Activated naive CD4-positive, alpha-beta T cell treated with anti-CD3 and anti-CD28 coated beads, Interleukin-2, amount 10 ng/mL, durations not matched to agents 7 days and 5 days (primary cell): ENCODE measurements at regions not wholly inside any gene's neighbourhood (a gene's known extent, or its start where the extent isn't known, plus 50 kb on each side); places are given as distances from the start of the nearest gene placed in this dataset.

Experiments used
- CTCF ChIA-PET: fragments of 350-600 bp; sonication (Branson Sonifier 250); formaldehyde crosslinking; loops from one replicate; lab custom pipeline; 2021; ENCODE audit warnings: antibody characterized with exemption; lab: Charles Lee
- DNase-seq: peaks from one replicate; pipeline ENCODE4 v3.0.0-alpha.2; 2020
- H3K27ac Mint-ChIP-seq: one replicate; pipeline ENCODE4 v1.8.0; 2021; ENCODE audit warnings: mild to moderate bottlenecking, moderate library complexity, mixed read lengths
- H3K27me3 Mint-ChIP-seq: one replicate; pipeline ENCODE4 v1.8.0; 2021; ENCODE audit warnings: mild to moderate bottlenecking, mixed read lengths
- H3K36me3 Mint-ChIP-seq: one replicate; pipeline ENCODE4 v1.8.0; 2021; ENCODE audit warnings: mixed read lengths
- H3K4me1 Mint-ChIP-seq: one replicate; pipeline ENCODE4 v1.8.0; 2021; ENCODE audit warnings: mixed read lengths
- H3K4me3 Mint-ChIP-seq: one replicate; pipeline ENCODE4 v1.8.0; 2021; ENCODE audit warnings: mild to moderate bottlenecking, moderate library complexity, mixed read lengths
- H3K9me3 Mint-ChIP-seq: one replicate; pipeline ENCODE4 v1.8.0; 2021; ENCODE audit warnings: mixed read lengths

- Mint-ChIP-seq H3K4me1 (no peaks in the 10 kb centered on the region), H3K4me3 (no peak overlapping the region), H3K27me3 (no peaks in the 10 kb centered on the region), H3K9me3 (no peaks in the 10 kb centered on the region), H3K27ac (no peak overlapping the region), H3K36me3 (no peaks in the 10 kb centered on the region)
- CTCF ChIA-PET: no interaction called here
- DNase-seq: no peak
These were observed 58.3 kb upstream of the CFAP20DC start for GRCh38 chr3:59107856-59108815.

GRCh38 chr3:59106085-59106648 is 56.3 kb upstream of the CFAP20DC start:
- no peak for DNase-seq
- H3K36me3 Mint-ChIP-seq: no peaks in the 10 kb centered on the region

GRCh38 chr3:59103552-59103951 is 53.7 kb upstream of the CFAP20DC start:
- CTCF ChIA-PET: no interaction called here
- Mint-ChIP-seq H3K4me3 (no peak overlapping the region), H3K36me3 (no peaks in the 10 kb centered on the region), H3K27me3 (no peaks in the 10 kb centered on the region), H3K27ac (no peak overlapping the region), H3K9me3 (no peaks in the 10 kb centered on the region), H3K4me1 (no peaks in the 10 kb centered on the region)
- no peak for DNase-seq

More at GRCh38 chr3:59106085-59106648, 56.3 kb upstream of the CFAP20DC start:
- Mint-ChIP-seq H3K4me1 (no peaks in the 10 kb centered on the region), H3K9me3 (no peaks in the 10 kb centered on the region), H3K27me3 (no peaks in the 10 kb centered on the region), H3K27ac (no peak overlapping the region), H3K4me3 (no peak overlapping the region)
- CTCF ChIA-PET: no interaction called here

- H3K27ac Mint-ChIP-seq: no peak overlapping the region
- H3K4me1 Mint-ChIP-seq: no peaks in the 10 kb centered on the region
- no peak overlapping the region for H3K4me3 Mint-ChIP-seq
- H3K27me3 Mint-ChIP-seq: no peaks in the 10 kb centered on the region
- peaks cover 7% of the 10 kb centered on the region for H3K9me3 Mint-ChIP-seq
- CTCF ChIA-PET: no interaction called here
- no peaks in the 10 kb centered on the region for H3K36me3 Mint-ChIP-seq
- DNase-seq: no peak
These were observed 51.5 kb upstream of the CFAP20DC start for GRCh38 chr3:59101231-59101736.
